HG02943 (cell line): ENCODE measurements at regions not wholly inside any gene's neighbourhood (a gene's known extent, or its start where the extent isn't known, plus 50 kb on each side); places are given as distances from the start of the nearest gene placed in this dataset.

Experiments
- ATAC-seq: cut with Tn5 transposase; IDR thresholded peaks from one replicate; pipeline ENCODE4 v1.9.1; 2021; ENCODE audit warnings: mild to moderate bottlenecking, low read depth, moderate library complexity; ENCODE audit not compliant: unreplicated experiment

- ATAC-seq = no peak
These were observed 262.4 kb downstream of the PTPRC start for GRCh38 chr1:198901266-198901665.

GRCh38 chr1:198902655-198903054, 263.8 kb downstream of the PTPRC start:
- no peak for ATAC-seq

DNA sequence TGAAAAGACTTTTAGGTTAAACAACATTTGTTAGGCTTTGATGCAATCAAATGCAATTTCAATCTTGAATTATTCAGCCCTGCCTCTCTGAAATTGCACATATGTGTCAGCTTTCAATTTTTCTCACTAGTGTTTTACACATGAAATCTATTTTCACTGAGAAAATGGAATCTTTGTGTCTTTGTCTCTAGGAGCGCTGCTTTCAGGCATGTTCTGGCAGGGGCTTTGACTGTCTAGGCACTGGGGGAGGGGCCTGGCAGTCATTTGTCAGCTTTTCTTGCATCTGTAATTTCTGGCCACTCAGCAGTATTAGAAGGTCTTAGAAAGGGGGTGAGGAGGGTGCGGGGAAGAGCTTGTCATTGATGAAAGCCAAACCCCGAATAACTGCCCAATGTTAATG, 264.4 kb downstream of the PTPRC start:
- no peak for ATAC-seq

- ATAC-seq = no peak
These were observed 264.8 kb downstream of the PTPRC start for GRCh38 chr1:198903621-198904020.

- ATAC-seq = no peak
These were observed 265.5 kb downstream of the PTPRC start for GRCh38 chr1:198904321-198904720.

GRCh38 chr1:198906739-198907422, 268.0 kb downstream of the PTPRC start:
- ATAC-seq = no peak

DNA sequence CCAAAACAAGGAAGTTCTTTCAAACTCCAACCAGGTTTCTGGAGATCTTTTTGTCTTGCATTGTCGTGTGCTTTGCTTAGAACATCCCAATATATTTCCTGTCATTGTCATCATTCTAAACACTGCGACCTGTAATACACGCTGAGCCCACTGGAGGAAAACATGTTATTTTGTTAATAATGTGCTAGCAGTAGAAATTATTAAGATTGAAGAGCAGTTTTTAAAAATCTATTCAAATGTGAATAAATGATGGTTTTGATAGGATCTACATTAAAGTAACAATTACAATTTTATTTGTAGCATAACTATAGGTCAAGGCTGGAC, 268.5 kb downstream of the PTPRC start:
- ATAC-seq = no peak

- no peak for ATAC-seq
These were observed 270.2 kb downstream of the PTPRC start for GRCh38 chr1:198908995-198909394.

DNA sequence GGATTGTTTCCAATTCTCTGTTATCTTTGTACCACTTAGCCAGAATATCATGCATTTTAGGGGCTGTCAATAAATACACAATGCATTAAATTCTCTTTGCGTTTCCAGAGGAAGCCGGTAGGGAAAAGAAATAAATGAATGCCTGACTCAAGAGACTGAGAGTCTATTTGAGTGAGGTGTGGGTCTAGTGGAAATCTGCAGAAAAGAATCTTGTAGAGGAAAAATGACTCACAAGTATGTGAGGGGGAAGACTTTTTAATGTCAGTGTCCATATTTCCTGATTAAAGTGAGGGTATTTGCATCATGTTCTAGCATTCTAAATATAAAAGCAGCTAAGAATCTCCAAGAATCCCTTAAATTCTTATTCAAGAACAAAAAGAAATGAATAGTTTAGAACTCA, 271.1 kb downstream of the PTPRC start:
- ATAC-seq = no peak

DNA sequence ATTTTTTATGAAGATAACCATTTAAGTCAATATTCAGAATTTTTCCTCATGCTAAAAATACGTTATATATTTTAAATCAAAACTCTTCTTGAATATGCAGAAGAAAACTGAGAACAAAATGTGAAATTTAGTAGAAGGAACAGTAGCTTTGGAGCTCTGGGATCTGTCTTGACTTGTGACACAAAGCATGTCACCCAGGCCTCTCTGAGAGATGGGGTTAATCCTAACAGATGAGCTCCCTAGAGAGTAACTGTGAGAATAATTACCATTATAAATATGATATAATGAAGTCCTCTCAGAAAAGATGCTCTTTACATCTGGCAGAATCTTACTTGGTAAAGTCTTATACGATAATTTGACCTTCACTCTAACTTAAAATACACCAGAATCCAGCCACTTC, 272.0 kb downstream of the PTPRC start:
- ATAC-seq = no peak

GRCh38 chr1:198912046-198912445, 273.2 kb downstream of the PTPRC start:
- no peak for ATAC-seq

DNA sequence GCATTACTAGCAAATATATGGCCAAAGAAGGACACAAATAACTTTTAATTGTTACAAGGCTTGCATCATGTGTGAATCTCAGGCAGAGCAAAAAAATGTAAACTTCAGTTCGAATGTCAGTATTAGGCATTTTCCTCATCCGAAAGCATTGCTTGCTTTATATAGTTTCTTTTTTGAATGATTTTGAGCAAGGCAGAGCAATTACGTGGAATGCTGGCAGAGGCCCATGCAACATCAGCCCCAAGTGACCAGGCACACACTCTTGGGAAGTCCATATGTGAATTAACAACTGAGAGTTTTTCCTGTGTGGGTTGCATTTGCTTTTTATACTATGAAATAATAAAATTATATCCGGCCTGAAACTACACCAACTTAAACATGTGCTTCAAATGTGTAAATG, 274.8 kb downstream of the PTPRC start:
- no peak for ATAC-seq

GRCh38 chr1:198915327-198916231, 276.7 kb downstream of the PTPRC start:
- ATAC-seq = no peak

GRCh38 chr1:198917226-198917625, 278.4 kb downstream of the PTPRC start:
- ATAC-seq = no peak

GRCh38 chr1:198918920-198919319, 280.1 kb downstream of the PTPRC start:
- ATAC-seq = no peak

GRCh38 chr1:198919667-198920398, 281.0 kb downstream of the PTPRC start:
- peak; percentile 54 for ATAC-seq

- ATAC-seq = peak; percentile 55
These were observed 284.0 kb downstream of the PTPRC start for GRCh38 chr1:198922638-198923430.

- no peak for ATAC-seq
These were observed 285.2 kb downstream of the PTPRC start for GRCh38 chr1:198923993-198924392.

DNA sequence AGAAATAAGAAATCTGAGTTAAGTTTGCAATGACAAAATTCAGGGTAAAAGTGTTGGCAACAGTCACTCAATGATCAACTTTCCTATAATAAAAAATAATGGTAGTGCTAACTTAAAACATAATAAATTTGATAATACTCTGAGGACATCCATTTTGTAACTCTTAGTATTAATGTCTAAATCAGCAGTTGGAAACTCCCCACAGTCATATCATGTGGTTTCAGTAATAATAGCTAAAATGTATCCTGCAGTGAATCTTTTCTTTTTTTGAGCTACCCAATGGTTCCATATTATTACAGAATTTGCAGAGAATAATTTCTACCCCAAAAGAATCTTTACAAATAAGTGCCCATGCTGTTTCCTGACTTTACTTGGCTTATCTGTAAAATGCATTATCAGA, 286.7 kb downstream of the PTPRC start:
- no peak for ATAC-seq

DNA sequence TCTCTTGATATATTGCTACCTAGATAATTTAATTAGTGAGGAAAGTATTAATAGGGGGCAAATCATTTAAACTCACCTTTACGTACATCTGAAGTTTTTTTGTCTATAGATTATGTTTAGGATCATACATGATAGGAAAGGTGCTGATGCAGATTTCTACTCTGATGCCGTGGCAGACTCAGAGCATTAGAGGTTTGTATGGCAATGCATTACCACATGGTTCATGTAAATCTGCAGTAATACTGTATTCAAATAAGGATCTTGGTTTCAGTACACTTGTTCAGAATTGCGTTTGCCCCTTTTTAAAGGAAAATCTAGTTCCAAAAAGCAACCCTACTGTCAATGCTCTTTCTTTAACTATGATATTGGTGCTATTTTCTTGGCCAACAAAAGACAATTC, 288.3 kb downstream of the PTPRC start:
- no peak for ATAC-seq
